ENCODE measurements at regions not wholly inside any gene's neighbourhood (a gene's known extent, or its start where the extent isn't known, plus 50 kb on each side); places are given as distances from the start of the nearest gene placed in this dataset.
A peak's percentile ranks its signal among the peaks of the same experiment; 100 is the strongest.
"Not testable (repeated sequence)": the region's sequence is repeated elsewhere in the genome, so short reads cannot be mapped to it uniquely, and the experiment has no call there.

- no peak for DNase-seq
Measured at GRCh38 chr7:114273218-114273617, 141.4 kb upstream of the FOXP2 start.

DNA sequence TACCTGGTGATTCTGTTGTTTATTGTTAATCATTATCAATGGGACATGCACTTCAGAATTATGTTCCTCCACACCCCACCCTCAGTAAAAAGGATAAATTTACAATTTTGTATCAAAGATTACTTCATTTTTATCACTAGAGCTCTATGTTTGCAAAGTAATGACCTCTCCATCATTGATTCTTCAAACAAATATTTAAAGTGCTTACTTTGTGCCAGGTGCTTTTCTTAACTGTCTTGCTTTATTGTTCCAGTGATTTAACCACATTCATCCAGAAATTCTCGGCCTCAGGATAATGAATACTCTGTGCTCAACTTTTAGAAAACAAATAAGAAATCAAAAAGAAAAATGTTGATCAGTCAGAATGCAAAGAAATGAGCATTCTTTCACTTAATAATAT, 144.9 kb upstream of the FOXP2 start:
- DNase-seq = no peak

GRCh38 chr7:114267550-114267949, 147.1 kb upstream of the FOXP2 start:
- not testable (repeated sequence) for DNase-seq

GRCh38 chr7:114264023-114264422, 150.6 kb upstream of the FOXP2 start:
- DNase-seq = no peak

GRCh38 chr7:114263219-114263618, 151.4 kb upstream of the FOXP2 start:
- DNase-seq = no peak

DNA sequence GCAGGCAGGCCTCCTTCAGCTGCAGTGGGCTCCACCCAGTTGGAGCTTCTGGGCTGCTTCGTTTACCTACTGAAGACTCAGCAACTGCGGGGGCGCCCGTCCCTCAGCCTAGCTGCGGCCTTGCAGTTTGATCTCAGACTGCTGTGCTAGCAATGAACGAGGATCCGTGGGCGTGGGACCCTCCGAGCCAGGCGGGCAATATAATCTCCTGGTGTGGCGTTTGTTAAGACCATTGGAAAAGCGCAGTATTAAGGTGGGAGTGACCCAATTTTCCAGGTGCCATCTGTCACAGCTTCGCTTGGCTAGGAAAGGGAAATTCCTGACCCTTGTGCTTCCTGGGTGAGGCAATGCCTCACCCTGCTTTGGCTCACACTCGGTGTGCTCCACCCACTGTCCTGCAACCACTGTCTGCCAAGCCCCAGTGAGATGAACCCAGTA, 159.2 kb upstream of the FOXP2 start:
- peak in 1 of 2 experiments; percentile 36 for DNase-seq

DNA sequence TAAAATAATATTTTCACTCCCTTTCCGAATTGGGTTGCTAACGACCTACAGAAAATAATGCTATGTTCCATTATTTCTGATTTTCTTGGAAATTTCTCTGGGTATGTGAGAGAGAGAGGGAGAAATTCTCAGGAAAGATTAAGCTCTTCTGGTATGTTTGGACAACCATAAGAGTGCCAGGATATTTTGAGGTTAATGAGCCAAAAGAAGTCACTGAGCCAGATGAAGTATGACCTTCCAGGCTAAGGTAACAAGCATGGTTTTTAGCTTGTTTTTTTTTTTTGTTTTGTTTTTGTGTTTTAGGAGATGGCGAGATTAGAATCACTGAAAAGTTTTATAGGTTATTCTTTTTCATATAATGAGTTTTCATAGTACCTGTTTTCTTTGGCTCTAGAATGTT, 171.0 kb upstream of the FOXP2 start:
- DNase-seq = no peak

GRCh38 chr7:114242992-114243507, 171.6 kb upstream of the FOXP2 start:
- no peak for DNase-seq

DNA sequence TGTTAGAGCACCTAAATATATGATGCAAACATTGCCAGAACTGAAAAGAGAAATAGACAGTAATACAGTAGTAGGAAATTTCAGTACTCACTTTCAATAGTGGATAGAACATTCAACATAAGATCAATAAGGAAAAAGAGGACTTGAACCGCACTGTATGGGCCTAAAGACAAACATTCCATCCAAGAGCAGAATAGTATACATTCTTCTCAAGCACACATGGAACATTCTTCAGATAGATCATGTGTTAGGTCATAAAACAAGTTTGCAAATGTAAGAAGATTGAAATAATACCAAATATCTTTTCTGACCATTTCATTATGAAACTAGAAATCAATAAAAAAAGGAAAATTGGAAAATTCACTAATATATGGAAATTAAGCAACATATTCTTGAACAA, 185.4 kb upstream of the FOXP2 start:
- no peak for DNase-seq

DNA sequence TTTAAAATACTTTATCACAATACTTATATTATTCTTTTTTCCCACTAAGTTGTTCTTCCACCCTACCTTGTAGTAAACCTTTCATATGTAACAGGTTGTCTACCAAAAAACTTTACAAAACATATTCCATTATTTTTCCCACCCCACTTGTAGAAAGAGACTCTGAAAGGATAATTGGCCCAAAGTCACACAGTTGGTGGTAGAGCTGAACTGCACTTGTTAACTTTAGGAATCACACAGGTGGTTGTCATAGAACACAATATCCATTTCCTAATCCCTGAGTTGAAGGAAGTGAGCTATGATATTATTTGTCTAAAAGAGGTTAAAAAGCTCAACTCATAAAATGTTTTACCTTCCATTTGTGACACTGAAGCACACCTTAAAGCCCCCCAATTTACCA, 188.8 kb upstream of the FOXP2 start:
- no peak for DNase-seq

GRCh38 chr7:114218283-114218682, 196.3 kb upstream of the FOXP2 start:
- DNase-seq = no peak

DNA sequence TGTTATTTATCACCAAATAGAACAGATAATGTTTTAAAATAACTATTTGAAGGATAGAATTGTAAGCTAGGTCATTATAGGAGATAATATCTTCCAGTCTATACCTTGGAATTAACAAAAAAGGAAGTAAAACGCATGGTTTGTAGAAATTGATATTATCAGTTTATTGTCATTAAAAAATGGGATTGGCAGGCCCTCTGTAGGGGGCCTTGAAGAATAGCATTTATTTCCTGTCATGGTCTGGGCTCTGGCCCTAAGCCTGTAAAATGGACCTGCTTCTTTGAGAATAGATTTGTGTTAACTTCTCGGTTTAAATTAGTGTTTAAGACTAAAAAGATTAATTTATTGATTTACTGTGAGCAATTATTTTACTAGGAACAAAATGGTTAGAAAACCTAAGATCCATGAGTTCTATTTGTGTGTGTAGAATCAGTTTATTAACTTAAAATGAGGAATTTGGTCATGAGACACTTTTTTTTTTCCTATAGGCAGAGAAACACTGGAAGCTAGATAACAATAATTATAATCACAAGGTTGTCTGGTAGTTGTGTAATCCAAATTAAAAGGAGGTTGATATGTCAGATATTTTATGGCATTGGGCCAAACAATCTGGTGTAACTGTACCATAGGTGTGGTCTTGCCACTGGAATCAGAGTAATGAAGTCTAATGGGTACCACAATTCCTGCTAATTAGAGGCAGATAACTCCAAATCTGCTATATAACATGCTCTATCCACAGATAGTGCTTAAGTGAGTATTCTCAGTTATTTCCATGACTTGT, 197.4 kb upstream of the FOXP2 start:
- DNase-seq = peak in 1 of 2 experiments; percentile 23

- DNase-seq = no peak
Measured at GRCh38 chr7:114214466-114214865, 200.1 kb upstream of the FOXP2 start.

GRCh38 chr7:114212721-114213429, 201.7 kb upstream of the FOXP2 start:
- no peak for DNase-seq

GRCh38 chr7:114209968-114210367, 204.6 kb upstream of the FOXP2 start:
- no peak for DNase-seq

GRCh38 chr7:114206688-114207087, 207.9 kb upstream of the FOXP2 start:
- DNase-seq = no peak

DNA sequence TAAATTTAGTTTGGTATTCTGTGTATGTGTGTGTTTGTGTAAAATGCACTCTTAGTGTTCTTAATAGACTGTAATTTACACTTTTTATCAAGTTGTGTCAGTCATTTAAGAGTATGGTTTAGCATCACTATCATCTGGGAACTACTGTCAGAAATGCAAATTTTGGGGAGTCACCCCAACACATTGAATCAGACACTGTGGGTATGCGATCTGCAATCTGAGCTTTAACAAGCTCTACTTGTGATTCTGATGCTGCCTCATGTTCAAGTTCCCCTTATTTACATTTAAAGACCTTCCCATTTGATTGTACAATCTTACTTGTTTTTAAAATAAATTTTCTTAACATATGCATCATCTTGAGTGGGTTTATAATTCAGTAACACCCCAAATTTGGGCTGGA, 218.1 kb upstream of the FOXP2 start:
- no peak for DNase-seq

DNA sequence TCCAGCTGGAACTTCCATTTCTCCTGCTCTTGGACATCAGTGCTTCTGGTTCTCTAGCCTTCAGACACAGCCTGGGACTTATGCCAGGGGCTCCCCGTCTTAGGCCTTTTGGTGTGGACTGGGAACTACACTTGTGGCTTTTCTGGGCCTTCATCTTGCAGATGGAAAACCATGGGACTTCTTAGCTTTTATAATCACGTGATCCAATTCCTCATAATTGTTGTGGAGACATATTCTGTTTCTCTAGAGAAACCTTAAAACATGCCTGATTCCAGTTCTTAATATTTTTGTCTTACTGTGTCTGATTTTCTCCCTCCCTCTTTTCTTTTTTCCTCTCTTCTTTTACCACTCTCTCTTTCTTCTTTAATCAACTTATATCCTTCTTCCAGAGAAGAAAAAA, 224.2 kb upstream of the FOXP2 start:
- DNase-seq = no peak

DNA sequence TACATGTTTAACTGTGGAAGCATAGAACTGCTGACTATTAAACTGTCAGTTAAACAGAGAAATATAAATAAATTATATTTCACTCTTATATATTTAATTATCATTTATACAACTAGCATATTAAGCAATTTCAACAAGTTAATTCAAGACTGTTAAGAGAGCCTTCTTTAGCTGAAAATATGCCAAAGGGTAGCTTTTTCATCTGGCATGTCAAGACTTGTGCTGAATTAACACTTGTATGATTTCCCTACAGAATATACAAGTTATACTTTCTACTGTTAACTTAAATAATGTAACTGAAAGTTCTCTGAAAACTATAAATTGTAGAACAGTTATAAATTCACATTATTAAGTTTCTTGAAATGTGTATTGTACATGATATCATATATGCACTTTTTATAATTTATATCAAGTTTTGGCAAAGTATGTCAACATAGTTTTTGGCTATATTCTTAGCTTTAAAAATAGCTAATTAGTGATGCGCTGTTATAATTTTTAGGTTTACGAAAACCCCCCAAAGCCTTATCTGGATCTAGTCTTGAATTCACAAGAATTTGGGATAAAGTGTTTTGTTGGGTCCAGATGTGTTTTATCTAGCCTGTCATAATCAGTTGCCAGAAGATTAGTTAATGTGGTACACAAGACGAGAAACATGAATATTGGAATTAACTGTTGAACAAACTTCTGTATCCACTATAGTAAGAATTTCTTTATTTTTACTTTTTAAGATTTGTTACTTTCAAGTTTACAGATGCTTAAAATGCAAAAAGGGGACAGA, 231.1 kb upstream of the FOXP2 start:
- no peak for DNase-seq

DNA sequence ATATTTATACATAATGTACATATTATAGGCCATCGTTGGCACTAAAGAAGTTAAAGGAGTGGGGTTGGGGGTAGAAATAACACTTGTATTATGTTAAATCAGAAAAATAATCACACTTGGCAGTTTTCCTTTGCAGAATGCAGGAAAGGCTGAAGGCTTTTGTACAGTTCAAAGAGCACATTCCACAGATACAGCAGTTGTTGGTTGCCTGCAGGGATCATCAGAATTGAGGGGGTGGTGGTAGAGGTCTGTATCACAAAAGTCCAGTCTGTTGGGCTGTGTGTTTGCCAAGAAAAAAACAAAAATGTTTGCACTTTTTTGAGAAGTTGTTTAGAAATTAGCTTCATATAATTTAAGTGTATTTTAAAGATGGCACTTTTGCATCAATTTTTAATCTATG, 231.8 kb upstream of the FOXP2 start:
- DNase-seq = no peak

DNA sequence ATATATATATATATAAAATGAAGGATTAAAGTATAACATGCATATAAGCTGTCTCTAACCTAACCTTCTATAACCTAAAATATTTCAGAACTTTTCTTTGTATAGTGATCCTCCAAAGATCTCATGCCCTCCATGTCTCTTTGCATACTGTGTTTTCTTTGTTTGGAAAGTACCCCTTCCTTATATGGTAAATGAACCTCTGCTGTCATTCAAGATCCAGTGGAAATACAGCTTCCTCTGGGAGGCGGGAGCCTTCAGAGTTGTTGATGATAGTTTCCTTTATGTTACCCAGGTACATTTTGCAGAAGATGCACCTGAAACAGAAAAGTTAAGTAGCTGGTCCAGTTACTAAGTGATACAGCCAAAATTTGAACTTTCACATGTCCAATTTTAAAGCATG, 233.3 kb upstream of the FOXP2 start:
- DNase-seq = no peak

DNA sequence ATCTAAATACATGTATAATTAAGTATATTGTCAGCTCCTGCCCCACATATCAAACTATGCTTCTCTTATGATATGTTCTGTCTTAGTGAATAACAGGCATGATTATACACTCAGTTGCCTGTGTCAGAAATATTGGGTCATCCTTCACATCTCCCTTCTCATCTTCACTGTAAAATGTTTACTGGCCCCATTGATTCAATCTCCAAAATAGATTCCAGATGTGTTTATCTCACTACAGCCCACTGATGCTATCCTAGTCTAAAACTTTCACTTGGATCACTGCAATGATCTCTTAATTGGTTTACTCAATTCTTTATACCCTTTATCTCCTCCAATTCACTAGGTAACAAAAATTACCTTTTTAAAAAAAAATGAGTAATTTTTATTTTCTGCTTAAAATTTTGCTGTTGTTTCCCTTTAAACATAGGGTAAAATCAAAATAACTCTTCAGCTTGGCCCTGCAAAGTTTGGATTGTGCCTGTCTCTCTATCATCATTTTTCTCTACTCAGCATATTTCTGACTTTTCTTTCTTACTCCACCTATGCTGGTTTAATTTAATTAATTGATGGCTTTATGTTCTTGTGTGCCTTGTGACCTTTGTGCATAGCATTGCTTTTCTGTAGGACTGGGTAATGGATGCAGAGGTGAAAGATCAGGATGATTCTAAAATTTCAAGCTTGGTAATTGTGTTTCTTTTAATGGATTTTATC, 233.9 kb upstream of the FOXP2 start:
- DNase-seq = no peak

GRCh38 chr7:114175125-114175524, 239.5 kb upstream of the FOXP2 start:
- no peak for DNase-seq
